ENCODE measurements at regions not wholly inside any gene's neighbourhood (a gene's known extent, or its start where the extent isn't known, plus 50 kb on each side); places are given as distances from the start of the nearest gene placed in this dataset.

GRCh38 chr6:165968408-165968807, 199.2 kb downstream of the TBXT start:
- H3K4me3 ChIP-seq, result no peak overlapping the region
- no peak overlapping the region for H3K27ac ChIP-seq
- intact Hi-C loops (cut with DNase I), result no loop called here
- H3K4me1 ChIP-seq, result no peaks in the 10 kb centered on the region
- no peak for TF ChIP-seq CTCF (IDR thresholded peaks at IDR 0.05)
- H3K9me3 ChIP-seq, result no peaks in the 10 kb centered on the region
- DNase-seq (ENCODE audit: low spot score in 2 of 2), result no peak
- H3K27me3 ChIP-seq, result no peaks in the 10 kb centered on the region
- H3K36me3 ChIP-seq, result no peaks in the 10 kb centered on the region

- Histone ChIP-seq H3K36me3 (no peaks in the 10 kb centered on the region), H3K9me3 (no peaks in the 10 kb centered on the region), H3K4me3 (no peak overlapping the region), H3K4me1 (no peaks in the 10 kb centered on the region), H3K27me3 (no peaks in the 10 kb centered on the region), H3K27ac (no peak overlapping the region)
- no peak for DNase-seq (ENCODE audit: low spot score in 2 of 2)
- TF ChIP-seq CTCF (IDR thresholded peaks at IDR 0.05), result no peak
- intact Hi-C loops (cut with DNase I), result no loop called here
Measured at GRCh38 chr6:165967810-165968407, 199.7 kb downstream of the TBXT start.

- no peaks in the 10 kb centered on the region for H3K36me3 ChIP-seq
- DNase-seq (ENCODE audit: low spot score in 2 of 2), result no peak
- H3K27me3 ChIP-seq, result no peaks in the 10 kb centered on the region
- H3K4me1 ChIP-seq, result no peaks in the 10 kb centered on the region
- H3K9me3 ChIP-seq, result no peaks in the 10 kb centered on the region
- intact Hi-C loops (cut with DNase I), result no loop called here
- no peak for TF ChIP-seq CTCF (IDR thresholded peaks at IDR 0.05)
- no peak overlapping the region for H3K4me3 ChIP-seq
- H3K27ac ChIP-seq, result no peak overlapping the region
Measured at GRCh38 chr6:165963750-165964149, 203.9 kb downstream of the TBXT start.

GRCh38 chr6:165962366-165962765, 205.3 kb downstream of the TBXT start:
- Histone ChIP-seq H3K36me3 (no peaks in the 10 kb centered on the region), H3K4me3 (no peak overlapping the region), H3K4me1 (no peaks in the 10 kb centered on the region), H3K9me3 (no peaks in the 10 kb centered on the region), H3K27ac (no peak overlapping the region), H3K27me3 (no peaks in the 10 kb centered on the region)
- intact Hi-C loops (cut with DNase I), result no loop called here
- TF ChIP-seq CTCF (IDR thresholded peaks at IDR 0.05), result no peak
- DNase-seq (ENCODE audit: low spot score in 2 of 2), result no peak

GRCh38 chr6:165961233-165961632, 206.4 kb downstream of the TBXT start:
- no peaks in the 10 kb centered on the region for H3K4me1 ChIP-seq
- TF ChIP-seq CTCF (IDR thresholded peaks at IDR 0.05), result no peak
- no peak overlapping the region for H3K27ac ChIP-seq
- H3K9me3 ChIP-seq, result no peaks in the 10 kb centered on the region
- no peaks in the 10 kb centered on the region for H3K27me3 ChIP-seq
- no peak for DNase-seq (ENCODE audit: low spot score in 2 of 2)
- intact Hi-C loops (cut with DNase I), result no loop called here
- no peak overlapping the region for H3K4me3 ChIP-seq
- no peaks in the 10 kb centered on the region for H3K36me3 ChIP-seq

- Histone ChIP-seq H3K36me3 (no peaks in the 10 kb centered on the region), H3K9me3 (no peaks in the 10 kb centered on the region), H3K4me1 (no peaks in the 10 kb centered on the region), H3K27me3 (no peaks in the 10 kb centered on the region), H3K27ac (no peak overlapping the region), H3K4me3 (no peak overlapping the region)
- no peak for TF ChIP-seq CTCF (IDR thresholded peaks at IDR 0.05)
- no peak for DNase-seq (ENCODE audit: low spot score in 2 of 2)
- intact Hi-C loops (cut with DNase I), result no loop called here
Measured at GRCh38 chr6:165960695-165961094, 207.0 kb downstream of the TBXT start.

Data from ascending aorta (tissue), 2 donors.